Stimulated activated CD4-positive, alpha-beta T cell treated with anti-CD3 and anti-CD28 coated beads, TNF-alpha, amount 100 ng/mL, for 24 hours (primary cell): ENCODE measurements at regions not wholly inside any gene's neighbourhood (a gene's known extent, or its start where the extent isn't known, plus 50 kb on each side); places are given as distances from the start of the nearest gene placed in this dataset.

ENCODE experiments used
- DNase-seq, 3 experiments: peaks; one replicate each; pipeline ENCODE4 v3.0.0-alpha.2; 2020; ENCODE audit warnings: low read depth in 3 of 3

GRCh38 chr7:22911889-22912288, 89.2 kb upstream of the TOMM7 start:
- no peak for DNase-seq

GRCh38 chr7:22909917-22910316, 87.3 kb upstream of the TOMM7 start:
- no peak for DNase-seq

GRCh38 chr7:22907805-22908204, 85.2 kb upstream of the TOMM7 start:
- no peak for DNase-seq

GRCh38 chr7:22900784-22901183, 78.1 kb upstream of the TOMM7 start:
- DNase-seq: no peak

- DNase-seq: no peak
These were observed 77.5 kb upstream of the TOMM7 start for GRCh38 chr7:22900101-22900500.

GRCh38 chr7:22896917-22897316, 74.3 kb upstream of the TOMM7 start:
- no peak for DNase-seq

GRCh38 chr7:22895828-22896165, 73.1 kb upstream of the TOMM7 start:
- DNase-seq: no peak

- no peak for DNase-seq
These were observed 72.6 kb upstream of the TOMM7 start for GRCh38 chr7:22895140-22895827.

- DNase-seq: no peak
These were observed 71.9 kb upstream of the TOMM7 start for GRCh38 chr7:22894546-22894945.

- no peak for DNase-seq
These were observed 68.1 kb upstream of the TOMM7 start for GRCh38 chr7:22890773-22891172.

GRCh38 chr7:22885797-22886261, 63.2 kb upstream of the TOMM7 start:
- DNase-seq: peak; percentile 37 to 59 (median 54)

- DNase-seq: no peak
These were observed 62.5 kb upstream of the TOMM7 start for GRCh38 chr7:22884911-22885788.

GRCh38 chr7:22882106-22882505, 59.5 kb upstream of the TOMM7 start:
- DNase-seq: no peak

- no peak for DNase-seq
These were observed 57.2 kb upstream of the TOMM7 start for GRCh38 chr7:22879709-22880306.

- DNase-seq: no peak
These were observed 56.6 kb upstream of the TOMM7 start for GRCh38 chr7:22879280-22879679.

GRCh38 chr7:22876986-22877729, 54.5 kb upstream of the TOMM7 start:
- DNase-seq: no peak

GRCh38 chr7:22875470-22875869, 52.8 kb upstream of the TOMM7 start:
- DNase-seq: no peak

- DNase-seq: no peak
These were observed 52.3 kb upstream of the TOMM7 start for GRCh38 chr7:22874904-22875303.
